ENCODE measurements at regions not wholly inside any gene's neighbourhood (a gene's known extent, or its start where the extent isn't known, plus 50 kb on each side); places are given as distances from the start of the nearest gene placed in this dataset.

DNA sequence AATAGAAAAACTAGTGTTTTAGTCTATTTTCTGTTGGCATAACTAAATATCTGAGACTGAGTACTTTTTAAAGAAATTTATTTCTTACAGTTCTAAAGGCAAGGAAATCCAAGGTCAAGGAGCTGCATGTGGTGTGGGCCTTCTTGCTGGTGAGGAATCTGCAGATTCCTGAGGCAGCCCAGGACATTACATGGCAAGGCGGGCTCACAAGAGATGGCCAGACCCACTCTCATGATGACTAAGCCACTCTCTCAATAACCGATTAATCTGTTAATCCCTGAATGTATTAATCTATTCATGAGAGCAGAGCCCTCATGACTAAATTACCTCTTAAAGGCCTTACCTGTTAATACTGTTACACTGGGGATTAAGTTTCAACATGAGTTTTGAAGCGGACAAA lies 340.8 kb downstream of the GRXCR1 start:
- no peaks in the 10 kb centered on the region for H3K79me2 ChIP-seq (ENCODE audit: low read length)
- H3K27ac ChIP-seq (ENCODE audit: low read length) = no peak overlapping the region
- H3K4me1 ChIP-seq (ENCODE audit: low read length) = no peaks in the 10 kb centered on the region
- no peak overlapping the region for H2AFZ ChIP-seq (ENCODE audit: low read length)
- no peaks in the 10 kb centered on the region for H3K9me2 ChIP-seq (replicated peaks; ENCODE audit: insufficient read depth, low read length)
- no peak overlapping the region for H3K4me2 ChIP-seq (ENCODE audit: low read depth, low read length)
- H3K9ac ChIP-seq (ENCODE audit: low read length) = no peak overlapping the region
- no peak for DNase-seq
- H3K9me3 ChIP-seq (replicated peaks; ENCODE audit: insufficient read depth, low read length) = no peaks in the 10 kb centered on the region
- no peak for TF ChIP-seq CTCF (IDR thresholded peaks at IDR 0.05; ENCODE audit: low read length)
- TF ChIP-seq EZH2phosphoT487 (IDR thresholded peaks at IDR 0.05; ENCODE audit: low read length) = no peak
- no peak for TF ChIP-seq EZH2 (optimal IDR thresholded peaks at IDR 0.05; ENCODE audit: low read depth, low read length)
- H3K36me3 ChIP-seq (replicated peaks; ENCODE audit: insufficient read depth, low read length) = no peaks in the 10 kb centered on the region
- H3K4me3 ChIP-seq (ENCODE audit: low read length) = no peak overlapping the region
- H3F3A ChIP-seq (ENCODE audit: insufficient read depth, low read length) = no peaks in the 10 kb centered on the region
- no peaks in the 10 kb centered on the region for H4K20me1 ChIP-seq (ENCODE audit: insufficient read depth, low read length)
- H3K27me3 ChIP-seq (replicated peaks; ENCODE audit: insufficient read depth, low read length) = no peaks in the 10 kb centered on the region

- Histone ChIP-seq H3K36me3 (replicated peaks; ENCODE audit: insufficient read depth, low read length) (no peaks in the 10 kb centered on the region), H3K9me2 (replicated peaks; ENCODE audit: insufficient read depth, low read length) (no peaks in the 10 kb centered on the region), H3F3A (ENCODE audit: insufficient read depth, low read length) (no peaks in the 10 kb centered on the region), H3K9me3 (replicated peaks; ENCODE audit: insufficient read depth, low read length) (no peaks in the 10 kb centered on the region), H3K4me2 (ENCODE audit: low read depth, low read length) (no peak overlapping the region), H4K20me1 (ENCODE audit: insufficient read depth, low read length) (no peaks in the 10 kb centered on the region), H3K4me1 (ENCODE audit: low read length) (no peaks in the 10 kb centered on the region), H3K79me2 (ENCODE audit: low read length) (no peaks in the 10 kb centered on the region), H3K9ac (ENCODE audit: low read length) (no peak overlapping the region), H3K27me3 (replicated peaks; ENCODE audit: insufficient read depth, low read length) (no peaks in the 10 kb centered on the region), H3K27ac (ENCODE audit: low read length) (no peak overlapping the region), H2AFZ (ENCODE audit: low read length) (no peak overlapping the region), H3K4me3 (ENCODE audit: low read length) (no peak overlapping the region)
- TF ChIP-seq CTCF (IDR thresholded peaks at IDR 0.05; ENCODE audit: low read length) (no peak), EZH2phosphoT487 (IDR thresholded peaks at IDR 0.05; ENCODE audit: low read length) (no peak), EZH2 (optimal IDR thresholded peaks at IDR 0.05; ENCODE audit: low read depth, low read length) (no peak)
- no peak for DNase-seq
These were observed 342.3 kb downstream of the GRXCR1 start for GRCh38 chr4:43234626-43235415.

GRCh38 chr4:43238008-43238407 lies 345.5 kb downstream of the GRXCR1 start:
- no peaks in the 10 kb centered on the region for H3K27me3 ChIP-seq (replicated peaks; ENCODE audit: insufficient read depth, low read length)
- no peak for DNase-seq
- H4K20me1 ChIP-seq (ENCODE audit: insufficient read depth, low read length) = no peaks in the 10 kb centered on the region
- no peak overlapping the region for H2AFZ ChIP-seq (ENCODE audit: low read length)
- H3K4me2 ChIP-seq (ENCODE audit: low read depth, low read length) = no peak overlapping the region
- no peak for TF ChIP-seq EZH2phosphoT487 (IDR thresholded peaks at IDR 0.05; ENCODE audit: low read length)
- no peak for TF ChIP-seq CTCF (IDR thresholded peaks at IDR 0.05; ENCODE audit: low read length)
- no peak for TF ChIP-seq EZH2 (optimal IDR thresholded peaks at IDR 0.05; ENCODE audit: low read depth, low read length)
- H3K4me3 ChIP-seq (ENCODE audit: low read length) = no peak overlapping the region
- H3K9me3 ChIP-seq (replicated peaks; ENCODE audit: insufficient read depth, low read length) = no peaks in the 10 kb centered on the region
- H3K4me1 ChIP-seq (ENCODE audit: low read length) = no peaks in the 10 kb centered on the region
- H3K27ac ChIP-seq (ENCODE audit: low read length) = no peak overlapping the region
- no peaks in the 10 kb centered on the region for H3F3A ChIP-seq (ENCODE audit: insufficient read depth, low read length)
- no peaks in the 10 kb centered on the region for H3K79me2 ChIP-seq (ENCODE audit: low read length)
- H3K9me2 ChIP-seq (replicated peaks; ENCODE audit: insufficient read depth, low read length) = no peaks in the 10 kb centered on the region
- no peaks in the 10 kb centered on the region for H3K36me3 ChIP-seq (replicated peaks; ENCODE audit: insufficient read depth, low read length)
- no peak overlapping the region for H3K9ac ChIP-seq (ENCODE audit: low read length)

Measured in MM.1S (cell line).